ENCODE measurements at regions not wholly inside any gene's neighbourhood (a gene's known extent, or its start where the extent isn't known, plus 50 kb on each side); places are given as distances from the start of the nearest gene placed in this dataset.
A peak's percentile ranks its signal among the peaks of the same experiment; 100 is the strongest.
"Not testable (repeated sequence)": the region's sequence is repeated elsewhere in the genome, so short reads cannot be mapped to it uniquely, and the experiment has no call there.

DNA sequence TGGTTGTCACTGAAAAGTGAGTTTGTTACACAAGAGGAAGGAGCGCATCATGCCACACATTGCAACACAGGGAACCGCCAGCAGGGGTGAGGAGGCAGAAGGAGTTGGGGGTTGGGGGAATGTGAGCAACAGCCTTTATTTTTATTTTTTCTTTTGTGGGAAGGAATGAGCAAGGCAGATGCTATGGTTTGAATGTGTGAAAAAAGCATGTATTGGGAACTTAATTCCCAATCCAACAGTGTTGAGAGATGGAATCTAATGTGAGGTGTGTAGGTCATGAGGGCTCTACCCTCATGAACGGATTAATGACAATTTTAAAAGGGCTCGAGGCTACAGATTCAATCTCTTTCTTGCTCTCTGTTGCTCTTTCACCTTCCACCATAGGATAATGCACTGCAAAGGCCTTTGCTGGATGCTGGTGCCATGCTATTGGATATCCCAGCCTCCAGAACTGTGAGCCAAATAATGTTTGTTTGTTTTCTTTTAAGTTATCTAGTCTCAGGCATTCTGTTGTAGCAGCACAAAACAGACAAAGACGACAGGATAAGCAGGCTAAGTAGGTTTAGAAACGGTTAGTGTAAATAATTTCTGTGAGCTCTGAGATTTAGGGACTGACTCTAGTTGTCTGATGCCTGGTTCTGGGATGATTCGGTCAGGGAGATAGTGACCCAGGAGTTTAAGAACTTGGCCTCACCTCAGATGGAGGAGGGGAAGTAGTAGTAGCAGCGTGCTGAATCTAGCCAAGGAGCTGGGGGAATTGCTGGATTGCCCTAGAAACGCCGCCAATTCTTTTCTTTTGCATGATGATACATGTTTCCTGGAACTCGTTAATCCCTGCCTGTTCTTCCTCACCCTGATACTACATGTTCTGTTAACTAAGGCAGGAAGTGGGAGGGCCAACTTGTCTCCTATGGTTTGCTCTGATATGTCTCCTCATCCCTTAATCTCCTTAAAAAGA is 156.6 kb upstream of the CTSO start:
- ChIA-PET POLR2A (ENCODE audit: unreplicated experiment) (no interaction called here), CTCF (no interaction called here)
- Histone ChIP-seq H3K4me3 (ENCODE audit: insufficient read depth, low read depth, low read length) (no peak overlapping the region), H3K9ac (ENCODE audit: low read depth, low read length) (no peak overlapping the region), H3K9me3 (ENCODE audit: control insufficient read depth, insufficient read depth, low read length) (no peaks in the 10 kb centered on the region), H3K14ac (replicated peaks; ENCODE audit: low read depth, low read length) (no peak overlapping the region), H3K4me1 (ENCODE audit: control insufficient read depth, insufficient read depth, low read length) (peaks cover 2% of the 10 kb centered on the region), H3K4me2 (ENCODE audit: low read depth, low read length) (0 out of 2 replicates have a peak overlapping the region, but pooled peaks have one; percentile 21), H4K20me1 (ENCODE audit: insufficient read depth, low read length) (no peaks in the 10 kb centered on the region), H2BK20ac (ENCODE audit: low read depth, low read length) (no peak overlapping the region), H2AK5ac (ENCODE audit: low read depth, low read length) (no peak overlapping the region), H3K23ac (ENCODE audit: low read depth, low read length) (no peak overlapping the region), H4K5ac (ENCODE audit: low read depth, low read length) (no peak overlapping the region), H2AK9ac (replicated peaks; ENCODE audit: low read depth, low read length, poor library complexity) (no peak overlapping the region), H3K9me1 (ENCODE audit: insufficient read depth, low read length) (no peaks in the 10 kb centered on the region), H3K27me3 (ENCODE audit: control insufficient read depth, insufficient read depth, low read length) (no peaks in the 10 kb centered on the region), H3K4ac (ENCODE audit: low read depth, low read length) (no peak overlapping the region), H3K56ac (ENCODE audit: extremely low read depth, insufficient read depth, low read length) (no peak overlapping the region), H3K27ac (ENCODE audit: insufficient read depth, low read length) (no peak overlapping the region), H3K18ac (ENCODE audit: low read depth, low read length) (peak overlapping the region; percentile 44; the same call in 1 of the 2 replicates), H4K91ac (ENCODE audit: insufficient read depth, low read depth, low read length) (no peak overlapping the region), H2BK5ac (ENCODE audit: low read depth, low read length, poor library complexity, severe bottlenecking) (no peak overlapping the region), H2BK15ac (ENCODE audit: low read depth, low read length) (no peak overlapping the region), H3K79me1 (ENCODE audit: low read depth in 1 of 2, low read length in 2 of 2) (no peaks in the 10 kb centered on the region), H2AFZ (replicated peaks; ENCODE audit: low read length, poor library complexity) (peak overlapping the region; percentile 65), H4K8ac (ENCODE audit: low read depth in 2 of 2, low read length in 2 of 2) (no peak overlapping the region), H3K36me3 (ENCODE audit: control insufficient read depth, insufficient read depth, low read length) (no peaks in the 10 kb centered on the region), H2BK120ac (ENCODE audit: low read depth, low read length) (no peak overlapping the region)
- TF ChIP-seq CEBPB (IDR thresholded peaks at IDR 0.05; ENCODE audit: low read depth, low read length) (peak; percentile 64; the same call in 1 of the 2 replicates), MAZ (IDR thresholded peaks at IDR 0.05; ENCODE audit: borderline replicate concordance, low read depth, low read length) (no peak)
- WGBS, 2 experiments (ENCODE audit: extremely low coverage in 2 of 2, insufficient read length in 1 of 2): 43% methylated on average over 4 of the region's 11 CpGs; no CpG with 5 or more reads in 1 of the 2 experiments
- ATAC-seq (ENCODE audit: low read depth): peak; percentile 17; the same call in 1 of the 2 replicates
- intact Hi-C loops (cut with micrococcal nuclease): loop anchor here (10.0 kb wide), 1 partner anchor 705 kb away; no protein-coding TSS in a partner anchor
- dilution Hi-C loops (cut with HindIII; ENCODE audit: low sequenced_read_pairs, unreplicated experiment): no loop called here
- no TSS peak for BruUV-seq (replicated peaks)
- peak; percentile 8 for DNase-seq
- in situ Hi-C loops (cut with MboI; ENCODE audit: low sequenced_read_pairs): no loop called here

DNA sequence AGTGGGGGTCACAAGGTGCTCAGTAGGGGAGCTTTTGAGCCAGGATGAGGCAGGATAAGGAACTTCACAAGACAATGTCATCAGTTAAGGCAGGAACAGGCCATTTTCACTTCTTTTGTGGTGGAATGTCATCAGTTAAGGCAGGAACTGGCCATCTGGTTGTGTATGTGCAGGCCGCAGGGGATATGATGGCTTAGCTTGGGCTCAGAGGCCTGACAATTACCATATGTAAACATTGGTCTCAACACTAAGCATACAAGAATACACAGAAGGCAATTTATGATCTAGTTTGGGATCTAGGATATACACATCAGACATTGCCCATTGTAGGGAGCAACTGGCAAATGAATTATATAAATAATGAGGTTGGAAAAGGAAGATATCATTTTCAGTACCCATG is 155.4 kb upstream of the CTSO start:
- H3K56ac ChIP-seq (ENCODE audit: extremely low read depth, insufficient read depth, low read length); H4K8ac ChIP-seq (ENCODE audit: low read depth in 2 of 2, low read length in 2 of 2); H3K79me1 ChIP-seq (ENCODE audit: low read depth in 1 of 2, low read length in 2 of 2); H3K4me3 ChIP-seq (ENCODE audit: insufficient read depth, low read depth, low read length); H3K14ac ChIP-seq (replicated peaks; ENCODE audit: low read depth, low read length); intact Hi-C loops (cut with micrococcal nuclease); POLR2A ChIA-PET (ENCODE audit: unreplicated experiment); H3K4me1 ChIP-seq (ENCODE audit: control insufficient read depth, insufficient read depth, low read length); H3K4me2 ChIP-seq (ENCODE audit: low read depth, low read length); H3K4ac ChIP-seq (ENCODE audit: low read depth, low read length); dilution Hi-C loops (cut with HindIII; ENCODE audit: low sequenced_read_pairs, unreplicated experiment); H2BK120ac ChIP-seq (ENCODE audit: low read depth, low read length); H3K36me3 ChIP-seq (ENCODE audit: control insufficient read depth, insufficient read depth, low read length); H4K5ac ChIP-seq (ENCODE audit: low read depth, low read length); H3K27ac ChIP-seq (ENCODE audit: insufficient read depth, low read length); BruUV-seq (replicated peaks); H2AK9ac ChIP-seq (replicated peaks; ENCODE audit: low read depth, low read length, poor library complexity); H3K27me3 ChIP-seq (ENCODE audit: control insufficient read depth, insufficient read depth, low read length); H3K9me1 ChIP-seq (ENCODE audit: insufficient read depth, low read length); H2BK20ac ChIP-seq (ENCODE audit: low read depth, low read length); H3K9me3 ChIP-seq (ENCODE audit: control insufficient read depth, insufficient read depth, low read length); H3K23ac ChIP-seq (ENCODE audit: low read depth, low read length); H2AFZ ChIP-seq (replicated peaks; ENCODE audit: low read length, poor library complexity); ATAC-seq (ENCODE audit: low read depth); in situ Hi-C loops (cut with MboI; ENCODE audit: low sequenced_read_pairs); H4K20me1 ChIP-seq (ENCODE audit: insufficient read depth, low read length); H2AK5ac ChIP-seq (ENCODE audit: low read depth, low read length); H2BK5ac ChIP-seq (ENCODE audit: low read depth, low read length, poor library complexity, severe bottlenecking); H4K91ac ChIP-seq (ENCODE audit: insufficient read depth, low read depth, low read length); H2BK15ac ChIP-seq (ENCODE audit: low read depth, low read length); H3K18ac ChIP-seq (ENCODE audit: low read depth, low read length); DNase-seq; H3K9ac ChIP-seq (ENCODE audit: low read depth, low read length); CTCF ChIA-PET: not testable (repeated sequence)
- no CpG with 5 or more reads among the region's 1 CpG for WGBS, 2 experiments (ENCODE audit: extremely low coverage in 2 of 2, insufficient read length in 1 of 2)
